Ovary (tissue), 7 donors: ENCODE measurements at regions not wholly inside any gene's neighbourhood (a gene's known extent, or its start where the extent isn't known, plus 50 kb on each side); places are given as distances from the start of the nearest gene placed in this dataset.

Source experiments
- DNase-seq, 5 donors: peaks; one replicate each; pipeline ENCODE4 v3.0.0-alpha.2; 2019 to 2020
- H3K27ac ChIP-seq, 2 donors: fragments of 200-600 bp; one replicate each; pipeline versions ENCODE4 v1.5.1 to v1.8.0; 2019 to 2022
- H3K27me3 ChIP-seq: fragments of 200-600 bp; one replicate; pipeline ENCODE4 v1.8.0; 2022
- H3K36me3 ChIP-seq: fragments of 200-600 bp; sonication (generic); one replicate; pipeline ENCODE4 v1.5.1; 2019
- H3K4me1 ChIP-seq: one replicate; pipeline ENCODE4 v1.8.1; 2013; ENCODE audit warnings: mild to moderate bottlenecking, moderate library complexity; ENCODE audit not compliant: insufficient read depth
- H3K4me3 ChIP-seq: fragments of 200-600 bp; sonication (generic); one replicate; pipeline ENCODE4 v1.5.1; 2017
- H3K9me3 ChIP-seq, 2 donors: fragments of 200-600 bp in 1 of 2; sonication (generic) in 1 of 2; one replicate each; pipeline versions ENCODE4 v1.5.1 to v1.8.1; 2013 to 2019; ENCODE audit warnings: mild to moderate bottlenecking in 1 of 2, moderate library complexity in 1 of 2
- EP300 ChIP-seq: sonication (generic); formaldehyde crosslinking; IDR thresholded peaks from one replicate; pipeline ENCODE4 v1.6.1; 2017; ENCODE audit warnings: antibody characterized with exemption
- POLR2A ChIP-seq: fragments of 450-650 bp; IDR thresholded peaks from one replicate; pipeline ENCODE4 v1.6.1; 2017; ENCODE audit warnings: antibody characterized with exemption, mild to moderate bottlenecking, moderate library complexity
- WGBS, 3 donors: extraction: QIAGEN DNeasy Blood & Tissue Kit in 1 of 3; methylation state at CpG; one replicate each; pipeline versions ENCODE4 v1.1.5 to v1.1.7; 2013 to 2017; 5-methylcytosine and 5-hydroxymethylcytosine counted together
- intact Hi-C, 4 donors: fragments of 100-400 bp; cut with DNase I; formaldehyde crosslinking; loops; one replicate each; pipeline versions ENCODE4 v1.11.0 to v1.15.1; 2022 to 2023
- TF ChIP-seq, protein P1 (sequence below), 3 donors: fragments of 450-650 bp in 2 of 3; fragments of 200-600 bp in 1 of 3; IDR thresholded peaks; one replicate each; pipeline versions ENCODE4 v1.5.1 to v1.8.0; 2016 to 2022; ENCODE audit warnings: antibody characterized with exemption in 3 of 3, mild to moderate bottlenecking in 1 of 3
- donor health status: DM: no; HTN: no; CAD: no; lungs with moderate emphysema.
- donor health status: DM: no; HTN: no; CAD: no.
- donor health status: Bipolar disorder and iron deficiency.
- donor health status: DM: no; HTN: no; CAD: no.
- donor health status: DM: yes; HTN: yes; CAD: no.

DNA sequence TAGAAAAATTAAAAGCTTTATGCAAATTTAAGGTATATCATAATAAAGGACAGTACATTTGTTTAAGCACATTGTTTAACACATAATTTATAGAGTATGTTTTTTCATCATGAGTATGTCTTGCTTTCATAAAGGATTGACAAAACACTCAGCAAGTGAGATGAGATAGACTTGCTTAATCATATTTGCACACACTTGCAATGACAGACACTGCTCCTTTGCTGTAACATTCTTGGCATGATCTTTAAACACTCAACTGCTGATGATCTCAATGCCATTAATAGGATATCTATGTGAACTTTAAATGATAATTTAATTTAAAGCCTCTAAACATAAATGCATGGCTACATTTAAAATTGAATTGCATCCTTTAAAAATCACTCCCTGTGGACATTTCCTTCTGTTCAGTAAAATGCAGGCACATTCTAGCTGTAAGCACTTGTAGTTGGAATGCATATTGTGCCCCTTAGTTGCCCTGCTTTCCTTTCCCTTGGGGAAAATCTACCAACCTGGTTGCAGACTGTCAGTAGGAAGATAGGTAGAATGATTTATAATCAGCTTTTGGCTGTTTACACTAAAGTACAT is 979.0 kb downstream of the TMTC2 start:
- Histone ChIP-seq H3K36me3 (no peaks in the 10 kb centered on the region), H3K27ac (no peak overlapping the region), H3K4me3 (no peak overlapping the region), H3K27me3 (no peaks in the 10 kb centered on the region), H3K4me1 (no peaks in the 10 kb centered on the region), H3K9me3 (no peaks in the 10 kb centered on the region)
- TF ChIP-seq, protein P1, sequence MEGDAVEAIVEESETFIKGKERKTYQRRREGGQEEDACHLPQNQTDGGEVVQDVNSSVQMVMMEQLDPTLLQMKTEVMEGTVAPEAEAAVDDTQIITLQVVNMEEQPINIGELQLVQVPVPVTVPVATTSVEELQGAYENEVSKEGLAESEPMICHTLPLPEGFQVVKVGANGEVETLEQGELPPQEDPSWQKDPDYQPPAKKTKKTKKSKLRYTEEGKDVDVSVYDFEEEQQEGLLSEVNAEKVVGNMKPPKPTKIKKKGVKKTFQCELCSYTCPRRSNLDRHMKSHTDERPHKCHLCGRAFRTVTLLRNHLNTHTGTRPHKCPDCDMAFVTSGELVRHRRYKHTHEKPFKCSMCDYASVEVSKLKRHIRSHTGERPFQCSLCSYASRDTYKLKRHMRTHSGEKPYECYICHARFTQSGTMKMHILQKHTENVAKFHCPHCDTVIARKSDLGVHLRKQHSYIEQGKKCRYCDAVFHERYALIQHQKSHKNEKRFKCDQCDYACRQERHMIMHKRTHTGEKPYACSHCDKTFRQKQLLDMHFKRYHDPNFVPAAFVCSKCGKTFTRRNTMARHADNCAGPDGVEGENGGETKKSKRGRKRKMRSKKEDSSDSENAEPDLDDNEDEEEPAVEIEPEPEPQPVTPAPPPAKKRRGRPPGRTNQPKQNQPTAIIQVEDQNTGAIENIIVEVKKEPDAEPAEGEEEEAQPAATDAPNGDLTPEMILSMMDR (IDR thresholded peaks at IDR 0.05) = no peak
- TF ChIP-seq POLR2A (no peak), EP300 (no peak)
- no peak for DNase-seq
- intact Hi-C loops = no loop called here

DNA sequence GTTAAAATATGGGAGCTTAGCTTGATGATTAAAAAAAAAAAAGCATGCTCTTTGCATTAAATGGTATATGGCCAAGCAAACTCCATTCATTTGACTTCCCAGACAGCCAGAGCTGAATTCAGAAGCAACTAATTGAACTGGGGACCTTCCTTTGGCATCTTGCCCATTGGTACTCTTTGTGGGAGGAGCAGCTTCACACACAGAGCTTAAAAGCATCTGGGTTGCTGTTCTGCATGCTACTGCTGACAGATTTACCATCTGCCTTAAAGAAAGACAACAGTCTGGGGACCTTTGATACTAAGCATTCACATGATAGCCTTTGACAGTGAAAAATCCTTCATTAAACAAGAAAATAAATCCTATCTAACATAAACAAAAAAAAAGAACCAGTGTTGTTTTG is 977.9 kb downstream of the TMTC2 start:
- no peak for DNase-seq
- H3K4me1 ChIP-seq = no peaks in the 10 kb centered on the region

DNA sequence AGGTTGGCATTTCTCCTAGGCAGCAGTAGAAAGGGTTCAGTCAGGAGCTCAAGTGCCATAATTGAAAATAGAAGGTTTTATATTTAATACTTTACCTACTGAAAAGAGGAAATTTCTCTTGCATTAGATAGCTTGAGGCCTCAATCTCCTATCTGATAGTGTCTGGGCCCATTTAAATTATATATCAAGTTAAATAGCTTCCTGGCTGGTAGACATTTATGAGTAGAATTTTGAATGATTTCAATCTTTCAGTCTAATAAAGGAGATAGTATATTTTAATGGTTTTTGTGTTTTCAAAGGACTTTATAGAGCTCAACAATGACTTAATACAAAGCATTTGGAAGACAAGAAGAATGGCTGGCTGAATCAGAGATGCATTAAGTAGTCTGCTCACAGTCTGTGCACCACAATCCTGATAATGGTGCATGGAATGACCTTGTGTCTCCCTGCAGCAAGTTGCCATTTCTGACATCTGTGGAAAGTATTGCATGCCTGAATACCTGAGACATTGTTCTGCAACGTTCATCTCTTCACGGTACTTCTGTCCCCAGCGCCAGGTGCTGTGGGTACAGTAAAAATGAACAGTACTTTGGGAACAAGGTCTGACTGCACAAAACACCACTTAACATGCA is 974.1 kb downstream of the TMTC2 start:
- WGBS, 3 donors = 79 to 89% (median 88%) methylated on average over 3 of the region's 3 CpGs

More for the DNA sequence above, 977.9 kb downstream of the TMTC2 start:
- Histone ChIP-seq H3K27ac (no peak overlapping the region), H3K4me3 (no peak overlapping the region), H3K27me3 (no peaks in the 10 kb centered on the region), H3K36me3 (no peaks in the 10 kb centered on the region), H3K9me3 (no peaks in the 10 kb centered on the region)
- TF ChIP-seq POLR2A (no peak), EP300 (no peak)
- TF ChIP-seq, protein P1 (IDR thresholded peaks at IDR 0.05) = no peak
- intact Hi-C loops = no loop called here

DNA sequence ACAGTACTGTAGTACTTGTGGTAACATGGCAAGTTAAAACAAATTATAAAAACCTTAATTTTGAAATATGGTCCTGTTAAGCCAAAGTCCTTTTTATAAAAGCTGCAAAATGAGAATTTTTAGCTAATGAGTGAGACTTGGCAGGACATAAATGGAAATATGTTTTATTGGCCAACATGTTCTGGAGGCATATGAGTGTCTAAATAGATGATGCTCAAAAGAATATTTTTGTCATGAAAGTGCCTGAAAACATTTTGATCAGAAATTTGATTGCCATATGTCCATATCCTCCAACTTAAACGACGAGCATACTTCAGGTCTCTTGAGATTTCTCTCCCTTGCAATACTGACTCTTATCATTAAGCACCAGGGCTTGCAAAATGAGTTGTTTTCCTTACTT is 972.6 kb downstream of the TMTC2 start:
- Histone ChIP-seq H3K36me3 (no peaks in the 10 kb centered on the region), H3K4me3 (no peak overlapping the region), H3K4me1 (no peaks in the 10 kb centered on the region), H3K27ac (no peak overlapping the region), H3K27me3 (no peaks in the 10 kb centered on the region), H3K9me3 (no peaks in the 10 kb centered on the region)
- TF ChIP-seq EP300 (no peak), POLR2A (no peak)
- TF ChIP-seq, protein P1 (IDR thresholded peaks at IDR 0.05) = no peak
- no peak for DNase-seq
- intact Hi-C loops = no loop called here
- WGBS, 3 donors = 79 to 81% (median 80%) methylated on average over 2 of the region's 2 CpGs

More for the DNA sequence above, 974.1 kb downstream of the TMTC2 start:
- Histone ChIP-seq H3K36me3 (no peaks in the 10 kb centered on the region), H3K4me3 (no peak overlapping the region), H3K4me1 (no peaks in the 10 kb centered on the region), H3K27me3 (no peaks in the 10 kb centered on the region), H3K27ac (no peak overlapping the region), H3K9me3 (no peaks in the 10 kb centered on the region)
- TF ChIP-seq POLR2A = no peak
- no peak for TF ChIP-seq EP300
- TF ChIP-seq, protein P1 (IDR thresholded peaks at IDR 0.05) = no peak
- no peak for DNase-seq
- intact Hi-C loops = no loop called here
